Small intestine (tissue), 7 donors: ENCODE measurements at regions not wholly inside any gene's neighbourhood (a gene's known extent, or its start where the extent isn't known, plus 50 kb on each side); places are given as distances from the start of the nearest gene placed in this dataset.

Experiments used
- DNase-seq, 2 donors: peaks; one replicate each; pipeline versions ENCODE4 v3.0.0 to v3.0.0-alpha.2; 2013
- FAIRE-seq: peaks from 2 replicates; lab custom pipeline; 2012; peaks lifted over from hg19 to GRCh38; lab: Jason Lieb, UNC
- H3K27ac ChIP-seq, 3 donors: one replicate each; pipeline ENCODE4 v1.5.1; 2013; ENCODE audit warnings: low read length in 2 of 3, mild to moderate bottlenecking in 2 of 3, control low read depth in 1 of 3, inconsistent platforms in 1 of 3, low read depth in 1 of 3, moderate library complexity in 1 of 3
- H3K27me3 ChIP-seq, 3 donors: one replicate each; pipeline ENCODE4 v1.6.1; 2013; ENCODE audit warnings: low read length in 3 of 3, inconsistent platforms in 1 of 3; ENCODE audit not compliant: control insufficient read depth in 3 of 3, insufficient read depth in 3 of 3
- H3K36me3 ChIP-seq, 3 donors: one replicate each; pipeline ENCODE4 v1.6.1; 2013; ENCODE audit warnings: low read length in 3 of 3, inconsistent platforms in 1 of 3, low read depth in 1 of 3, mild to moderate bottlenecking in 1 of 3, moderate library complexity in 1 of 3; ENCODE audit not compliant: control insufficient read depth in 3 of 3, insufficient read depth in 2 of 3
- H3K4me1 ChIP-seq, 3 donors: one replicate each; pipeline ENCODE4 v1.6.1; 2013; ENCODE audit warnings: low read length in 2 of 3, inconsistent platforms in 1 of 3, low read depth in 1 of 3, mild to moderate bottlenecking in 1 of 3, moderate library complexity in 1 of 3; ENCODE audit not compliant: control insufficient read depth in 3 of 3, insufficient read depth in 2 of 3
- H3K4me3 ChIP-seq, 3 donors: one replicate each; pipeline ENCODE4 v1.5.1; 2013; ENCODE audit warnings: low read length in 3 of 3, control low read depth in 1 of 3, inconsistent platforms in 1 of 3, low read depth in 1 of 3, mild to moderate bottlenecking in 1 of 3, moderate library complexity in 1 of 3
- H3K9me3 ChIP-seq, 2 donors: one replicate each; pipeline ENCODE4 v1.6.1; 2013; ENCODE audit warnings: low read depth in 1 of 2, low read length in 1 of 2; ENCODE audit not compliant: control insufficient read depth in 2 of 2, insufficient read depth in 1 of 2
- WGBS, 3 donors: extraction: QIAGEN DNeasy Blood & Tissue Kit; methylation state at CpG; one replicate each; pipeline ENCODE4 v1.1.7; 2013; 5-methylcytosine and 5-hydroxymethylcytosine counted together
- donor health status: healthy with polysubstance abuse.
- donor health status: control.
- donor health status: control.
- donor health status: Bipolar disorder and iron deficiency.
- donor health status: healthy.

- no peaks in the 10 kb centered on the region for H3K27me3 ChIP-seq
- FAIRE-seq (no peak), DNase-seq (no peak)
- WGBS, 3 donors, result 65 to 76% (median 68%) methylated on average over 4 of the region's 4 CpGs
- H3K4me3 ChIP-seq, result no peak overlapping the region
- no peaks in the 10 kb centered on the region for H3K36me3 ChIP-seq
- no peaks in the 10 kb centered on the region for H3K4me1 ChIP-seq
- no peak overlapping the region for H3K27ac ChIP-seq
- H3K9me3 ChIP-seq, result no peaks in the 10 kb centered on the region
Observed at GRCh38 chr20:60810561-60810960, 441.5 kb upstream of the CDH4 start.

DNA sequence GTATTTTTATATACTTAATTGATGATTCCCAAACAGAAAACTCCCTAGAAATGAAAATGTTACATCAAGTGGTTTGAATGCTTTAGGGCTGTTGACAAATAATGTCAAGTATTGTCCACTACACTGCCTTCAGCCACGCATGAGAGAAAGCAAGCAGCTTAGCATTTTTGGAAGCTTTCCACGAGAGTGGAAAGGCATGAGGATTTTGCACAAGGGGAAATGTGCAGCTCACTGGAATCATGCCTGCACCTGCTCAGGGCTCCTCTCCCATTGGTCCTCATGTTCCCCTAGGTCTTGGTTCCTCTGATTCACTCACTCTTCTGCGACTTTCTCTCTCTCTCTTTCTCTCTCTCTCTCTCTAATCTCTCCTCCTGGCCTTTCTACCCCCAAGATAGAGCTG, 439.5 kb upstream of the CDH4 start:
- Histone ChIP-seq H3K4me1 (no peaks in the 10 kb centered on the region), H3K9me3 (no peaks in the 10 kb centered on the region), H3K27me3 (no peaks in the 10 kb centered on the region), H3K27ac (no peak overlapping the region), H3K4me3 (no peak overlapping the region), H3K36me3 (no peaks in the 10 kb centered on the region)
- 64 to 73% (median 71%) methylated on average over 3 of the region's 3 CpGs for WGBS, 3 donors
- FAIRE-seq, result no peak
- DNase-seq, result no peak

GRCh38 chr20:60813066-60813465, 439.0 kb upstream of the CDH4 start:
- no peaks in the 10 kb centered on the region for H3K9me3 ChIP-seq
- no peak for FAIRE-seq
- DNase-seq, result no peak
- H3K27ac ChIP-seq, result no peak overlapping the region
- H3K4me1 ChIP-seq, result no peaks in the 10 kb centered on the region
- no peaks in the 10 kb centered on the region for H3K27me3 ChIP-seq
- H3K36me3 ChIP-seq, result no peaks in the 10 kb centered on the region
- WGBS, 3 donors, result 52 to 70% (median 63%) methylated on average over 5 of the region's 5 CpGs
- H3K4me3 ChIP-seq, result no peak overlapping the region

GRCh38 chr20:60815656-60816055, 436.4 kb upstream of the CDH4 start:
- DNase-seq, result no peak
- WGBS, 3 donors, result 83 to 92% (median 85%) methylated on average over 6 of the region's 6 CpGs
- no peaks in the 10 kb centered on the region for H3K9me3 ChIP-seq
- no peaks in the 10 kb centered on the region for H3K27me3 ChIP-seq
- H3K27ac ChIP-seq, result no peak overlapping the region
- H3K4me3 ChIP-seq, result no peak overlapping the region
- no peaks in the 10 kb centered on the region for H3K4me1 ChIP-seq
- FAIRE-seq, result no peak
- no peaks in the 10 kb centered on the region for H3K36me3 ChIP-seq

DNA sequence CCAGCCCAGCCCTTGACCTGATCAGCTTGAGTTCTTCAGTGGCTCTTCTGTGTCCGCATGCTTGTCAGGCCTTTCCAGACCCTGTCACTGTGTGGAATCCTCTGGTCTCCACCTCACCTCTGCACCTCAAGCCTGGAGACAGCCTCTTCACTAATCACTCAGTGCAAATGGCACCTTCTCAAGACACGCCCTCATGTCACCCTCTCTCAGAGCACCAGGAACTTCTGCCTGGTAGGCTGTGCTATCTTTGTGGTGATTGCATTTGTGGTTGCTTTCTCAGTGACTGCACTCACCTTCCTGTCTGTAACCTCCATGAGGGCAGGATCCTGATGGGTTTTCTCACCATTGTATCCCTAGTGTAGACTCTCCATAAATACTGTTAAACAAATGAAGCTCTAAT, 435.2 kb upstream of the CDH4 start:
- no peak overlapping the region for H3K4me3 ChIP-seq
- H3K4me1 ChIP-seq, result no peaks in the 10 kb centered on the region
- DNase-seq, result no peak
- no peaks in the 10 kb centered on the region for H3K36me3 ChIP-seq
- WGBS, 3 donors, result 73 to 91% (median 83%) methylated on average over 2 of the region's 2 CpGs
- no peaks in the 10 kb centered on the region for H3K27me3 ChIP-seq
- no peaks in the 10 kb centered on the region for H3K9me3 ChIP-seq
- FAIRE-seq, result no peak
- no peak overlapping the region for H3K27ac ChIP-seq

- no peaks in the 10 kb centered on the region for H3K27me3 ChIP-seq
- DNase-seq, result no peak
- FAIRE-seq, result no peak
- H3K4me3 ChIP-seq, result no peak overlapping the region
- no peaks in the 10 kb centered on the region for H3K9me3 ChIP-seq
- H3K4me1 ChIP-seq, result no peaks in the 10 kb centered on the region
- no peaks in the 10 kb centered on the region for H3K36me3 ChIP-seq
- no peak overlapping the region for H3K27ac ChIP-seq
- 66 to 77% (median 73%) methylated on average over 4 of the region's 4 CpGs for WGBS, 3 donors
Observed at GRCh38 chr20:60817891-60818290, 434.2 kb upstream of the CDH4 start.

DNA sequence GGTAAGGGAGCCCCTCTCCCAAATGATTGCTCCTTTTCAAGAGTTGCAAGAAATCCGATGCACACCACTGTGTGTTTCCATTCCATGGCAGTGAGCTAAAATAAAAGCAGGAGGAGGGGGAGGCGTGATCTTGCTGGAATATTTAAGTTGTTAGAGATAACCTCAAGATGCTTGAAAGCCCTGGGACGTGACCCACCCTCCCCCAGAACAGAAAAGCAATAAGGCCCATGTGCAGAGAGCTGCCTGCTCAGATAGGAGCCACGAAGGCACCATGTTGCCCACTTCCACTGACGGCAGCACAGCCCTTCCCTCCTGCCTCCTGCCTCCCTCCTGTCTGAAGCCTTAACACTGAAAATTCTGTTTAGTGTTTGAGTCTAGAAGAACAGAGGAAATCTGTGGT, 432.6 kb upstream of the CDH4 start:
- Histone ChIP-seq H3K4me3 (no peak overlapping the region), H3K4me1 (no peaks in the 10 kb centered on the region), H3K9me3 (no peaks in the 10 kb centered on the region), H3K36me3 (no peaks in the 10 kb centered on the region), H3K27ac (no peak overlapping the region), H3K27me3 (no peaks in the 10 kb centered on the region)
- FAIRE-seq, result no peak
- no peak for DNase-seq
- 21 to 36% (median 26%) methylated on average over 5 of the region's 5 CpGs for WGBS, 3 donors

DNA sequence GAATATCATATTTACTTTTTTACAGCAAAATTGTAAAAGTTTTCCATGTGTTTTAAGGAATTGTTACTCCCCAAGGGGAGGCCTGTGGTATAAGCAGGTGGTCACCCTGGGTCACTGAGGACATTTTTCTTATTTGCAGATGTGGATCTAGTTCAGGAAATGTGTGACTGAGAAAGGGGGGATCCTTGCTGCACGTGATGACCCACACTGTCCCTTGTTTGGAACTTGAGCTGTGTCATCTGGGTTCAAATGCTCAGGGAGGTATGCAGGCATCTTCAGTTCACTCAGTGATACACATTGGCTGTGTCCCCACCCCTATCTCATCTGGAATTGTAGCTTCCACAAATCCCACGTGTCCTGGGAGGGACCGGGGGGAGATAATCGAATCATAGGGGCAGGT, 431.9 kb upstream of the CDH4 start:
- H3K27ac ChIP-seq, result no peak overlapping the region
- H3K36me3 ChIP-seq, result no peaks in the 10 kb centered on the region
- no peaks in the 10 kb centered on the region for H3K27me3 ChIP-seq
- no peaks in the 10 kb centered on the region for H3K9me3 ChIP-seq
- H3K4me3 ChIP-seq, result no peak overlapping the region
- DNase-seq (no peak), FAIRE-seq (no peak)
- 55 to 66% (median 63%) methylated on average over 4 of the region's 4 CpGs for WGBS, 3 donors
- H3K4me1 ChIP-seq, result no peaks in the 10 kb centered on the region

GRCh38 chr20:60820918-60821317, 431.1 kb upstream of the CDH4 start:
- no peaks in the 10 kb centered on the region for H3K27me3 ChIP-seq
- H3K9me3 ChIP-seq, result no peaks in the 10 kb centered on the region
- 53 to 71% (median 56%) methylated on average over 5 of the region's 5 CpGs for WGBS, 3 donors
- no peak overlapping the region for H3K27ac ChIP-seq
- H3K36me3 ChIP-seq, result no peaks in the 10 kb centered on the region
- FAIRE-seq (no peak), DNase-seq (no peak)
- H3K4me3 ChIP-seq, result no peak overlapping the region
- no peaks in the 10 kb centered on the region for H3K4me1 ChIP-seq
